ENCODE measurements at regions not wholly inside any gene's neighbourhood (a gene's known extent, or its start where the extent isn't known, plus 50 kb on each side); places are given as distances from the start of the nearest gene placed in this dataset.

- TF ChIP-seq CTCF (IDR thresholded peaks at IDR 0.05; ENCODE audit: low read length) (no peak), EZH2phosphoT487 (IDR thresholded peaks at IDR 0.05; ENCODE audit: low read length) (no peak)
Observed at GRCh38 chr9:105858006-105858690, 163.8 kb downstream of the TMEM38B start.

All from MM.1S (cell line).